NCI-H1048 (cell line): ENCODE measurements at regions not wholly inside any gene's neighbourhood (a gene's known extent, or its start where the extent isn't known, plus 50 kb on each side); places are given as distances from the start of the nearest gene placed in this dataset.

Experiments used
- DNase-seq: peaks from one replicate; lab custom pipeline; 2025; lab: John Stamatoyannopoulos, UW

GRCh38 chr10:129107525-129107924, 359.5 kb upstream of the MGMT start:
- DNase-seq: no peak

DNA sequence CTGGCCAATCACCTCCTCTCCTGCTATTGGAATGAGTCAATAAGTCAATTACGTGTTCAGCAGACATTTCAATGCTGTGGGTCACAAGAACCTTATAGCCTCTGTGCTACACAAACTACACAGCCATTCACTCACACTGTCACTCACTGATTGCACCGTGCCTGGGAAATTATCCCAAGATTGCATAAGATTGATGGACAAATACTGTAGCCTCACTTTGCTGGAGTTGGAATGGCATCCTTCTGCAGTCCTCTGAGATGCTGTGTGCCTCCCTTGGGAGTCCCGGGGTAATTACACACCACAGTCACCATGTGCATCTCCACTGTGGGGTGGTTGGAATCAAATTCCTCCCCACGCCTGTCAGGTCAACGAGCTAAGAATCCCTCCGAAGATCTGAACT, 358.7 kb upstream of the MGMT start:
- no peak for DNase-seq

DNA sequence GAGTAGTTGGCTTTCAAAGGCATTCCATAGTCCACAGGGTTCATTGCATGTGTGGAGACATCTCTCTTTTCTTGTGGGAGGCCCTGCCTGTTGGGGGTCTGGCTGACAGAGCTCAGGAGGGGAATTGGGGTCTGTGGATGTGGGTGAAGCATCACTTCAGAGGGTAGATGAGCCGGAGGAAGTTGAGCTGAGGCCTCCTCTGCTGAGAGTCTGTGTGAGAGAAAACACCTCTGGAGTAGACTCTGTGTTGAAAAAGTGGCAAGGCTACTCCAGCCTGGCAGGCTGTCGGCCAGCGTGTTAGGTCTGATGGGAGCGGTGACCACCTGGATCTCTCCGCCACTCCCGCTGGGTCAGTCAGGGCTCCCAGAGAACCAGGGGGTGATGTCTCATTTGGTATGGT, 358.0 kb upstream of the MGMT start:
- DNase-seq: no peak

DNA sequence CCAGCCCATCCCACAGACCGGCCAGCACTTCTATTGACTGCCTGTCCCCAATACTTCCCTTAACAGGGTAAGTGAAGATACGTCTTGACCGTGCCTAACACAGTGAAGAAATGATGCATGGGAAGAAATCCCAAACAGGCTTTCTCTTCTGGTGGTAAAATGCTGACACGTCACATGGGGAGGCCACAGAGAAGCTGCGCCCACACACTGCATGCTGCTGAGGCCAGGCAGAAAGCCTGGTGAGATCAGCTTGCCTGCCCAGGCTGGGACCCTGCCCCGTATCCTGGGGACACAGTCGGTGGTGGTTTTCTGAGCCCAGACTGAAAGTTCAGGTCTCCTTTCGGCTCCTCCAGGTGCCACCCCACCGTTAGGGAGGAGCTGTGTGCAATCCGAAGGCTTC, 356.3 kb upstream of the MGMT start:
- no peak for DNase-seq

- no peak for DNase-seq
These were observed 355.1 kb upstream of the MGMT start for GRCh38 chr10:129111922-129112321.

DNA sequence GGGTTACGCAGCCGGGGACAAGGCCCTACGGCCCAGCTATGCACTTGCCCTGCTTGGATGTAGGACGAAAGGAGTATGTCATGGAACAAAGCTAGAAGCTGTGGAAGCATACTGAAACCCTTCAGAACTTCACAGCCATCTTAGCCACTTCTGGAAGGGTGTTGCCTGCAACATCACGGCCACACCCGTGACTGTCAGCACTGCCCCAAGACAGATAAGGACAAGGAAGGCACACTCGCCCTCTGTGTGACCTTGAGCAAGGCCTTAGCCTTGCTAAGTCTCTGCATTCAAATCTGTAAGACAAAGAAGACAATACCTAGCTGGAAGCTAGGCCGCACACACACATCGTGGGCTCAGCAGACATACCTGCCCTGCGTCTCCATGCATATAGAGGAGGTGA, 352.5 kb upstream of the MGMT start:
- DNase-seq: no peak

GRCh38 chr10:129116371-129116770, 350.7 kb upstream of the MGMT start:
- no peak for DNase-seq

- no peak for DNase-seq
These were observed 346.6 kb upstream of the MGMT start for GRCh38 chr10:129120441-129120840.

- DNase-seq: no peak
These were observed 344.2 kb upstream of the MGMT start for GRCh38 chr10:129122846-129123245.

- DNase-seq: no peak
These were observed 343.6 kb upstream of the MGMT start for GRCh38 chr10:129123428-129123827.

DNA sequence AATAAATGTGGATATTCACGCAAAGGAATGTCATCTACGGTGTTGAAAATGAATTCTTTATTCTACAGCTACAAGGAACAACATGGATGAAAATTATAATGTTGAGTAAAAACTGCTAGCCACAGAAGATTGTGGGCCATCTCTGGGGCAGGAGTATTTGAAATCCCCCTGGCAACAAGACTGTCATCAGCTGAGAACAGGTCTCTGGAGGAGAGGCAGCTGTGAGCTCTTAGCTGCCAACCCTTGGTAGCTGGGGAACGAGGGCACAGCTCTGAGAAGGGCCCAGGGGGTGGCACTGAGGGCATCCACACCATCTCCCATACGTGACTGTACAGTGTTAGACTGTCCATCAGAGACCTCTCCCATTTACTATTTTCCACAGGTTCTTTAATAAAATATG, 340.1 kb upstream of the MGMT start:
- DNase-seq: no peak

DNA sequence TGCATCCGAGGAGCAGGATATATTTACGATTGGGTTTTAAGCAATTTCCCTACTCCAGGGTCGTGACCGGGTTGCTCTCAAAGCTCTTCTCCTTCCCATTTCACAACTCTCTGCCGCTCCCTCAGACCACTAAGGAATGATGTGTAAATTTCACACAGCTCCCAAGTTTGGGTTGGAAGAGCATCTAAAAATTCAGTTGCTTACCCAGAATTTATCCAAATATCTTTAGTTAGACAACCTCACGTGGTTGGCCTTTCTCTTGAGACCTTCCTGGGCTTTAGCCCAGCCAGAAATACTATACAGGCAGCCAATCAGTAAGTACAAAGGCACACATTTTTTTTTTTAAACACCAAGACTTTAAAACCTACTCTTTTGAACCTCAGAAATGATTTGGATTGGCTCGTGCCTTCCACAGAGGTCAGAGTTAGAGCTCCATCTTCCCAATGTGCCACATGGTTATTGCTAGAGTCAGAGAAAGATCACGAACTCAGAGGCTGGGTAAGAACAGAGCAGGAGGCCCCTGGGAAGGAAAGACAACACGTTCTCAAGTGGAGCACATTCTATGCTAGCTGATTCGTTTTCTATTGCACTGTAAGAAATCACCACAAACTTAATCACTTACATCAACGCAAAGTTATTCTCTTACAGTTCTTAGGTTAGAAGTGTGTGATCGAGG, 335.4 kb upstream of the MGMT start:
- no peak for DNase-seq

DNA sequence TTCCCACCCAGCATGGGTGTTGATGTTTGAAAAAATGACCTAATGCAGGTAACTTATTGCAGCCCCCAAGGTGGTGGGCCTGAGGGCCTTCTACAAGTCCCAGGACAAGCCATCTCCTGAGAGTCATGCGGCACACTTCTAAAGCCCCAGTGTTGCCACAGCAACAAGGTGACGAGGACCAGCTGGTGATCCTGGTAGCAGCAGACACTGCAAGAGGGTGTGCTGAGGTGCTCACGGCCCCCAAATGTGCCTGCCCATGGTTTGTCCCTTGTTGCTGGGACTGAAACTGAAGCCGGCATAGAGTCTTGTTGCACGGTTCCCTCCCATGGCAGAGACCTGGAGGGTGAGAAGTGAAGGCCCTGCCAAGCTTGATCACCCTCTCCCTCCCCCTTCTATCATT, 333.2 kb upstream of the MGMT start:
- DNase-seq: no peak

- DNase-seq: no peak
These were observed 332.7 kb upstream of the MGMT start for GRCh38 chr10:129134371-129134770.

DNA sequence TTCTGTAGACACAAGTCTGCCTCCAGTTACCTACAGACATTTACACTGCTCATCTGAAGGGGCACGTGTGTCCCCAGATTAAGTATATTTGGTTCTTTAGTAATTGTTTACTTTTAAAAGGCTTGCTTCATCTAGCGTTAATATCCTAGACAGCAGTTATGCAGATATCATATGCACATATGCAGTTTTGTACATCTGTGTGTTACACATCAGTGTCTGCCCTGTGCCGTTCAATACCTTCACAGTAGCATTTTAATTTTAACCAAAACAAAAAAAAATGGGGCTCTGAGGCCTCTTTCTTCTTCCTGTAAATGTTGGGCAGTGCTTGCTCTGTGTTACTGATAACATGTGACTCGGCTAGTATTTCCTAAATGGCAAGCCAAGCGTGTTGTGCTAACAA, 331.4 kb upstream of the MGMT start:
- DNase-seq: no peak

- DNase-seq: no peak
These were observed 331.0 kb upstream of the MGMT start for GRCh38 chr10:129136074-129136473.

GRCh38 chr10:129136951-129137350, 330.1 kb upstream of the MGMT start:
- DNase-seq: no peak

- DNase-seq: no peak
These were observed 325.8 kb upstream of the MGMT start for GRCh38 chr10:129140921-129141885.

DNA sequence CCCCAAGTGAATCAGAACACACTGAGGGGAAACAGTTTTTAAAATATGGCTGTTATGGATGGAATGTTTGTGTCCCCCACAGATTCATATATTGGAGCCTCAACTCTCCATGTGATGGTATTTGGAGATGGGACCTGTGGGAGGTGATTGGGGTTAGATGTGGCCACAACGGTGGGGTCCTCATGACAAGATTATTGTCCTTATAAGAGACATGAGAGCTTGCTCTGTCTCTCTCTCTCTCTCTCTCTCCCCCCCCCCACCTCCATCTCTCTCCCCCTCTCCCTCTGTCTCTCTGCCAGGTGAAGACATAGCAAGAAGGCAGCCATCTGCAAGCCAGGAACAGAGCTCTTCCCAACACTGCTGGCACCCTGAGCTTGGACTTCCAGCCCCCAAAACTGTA, 315.8 kb upstream of the MGMT start:
- no peak for DNase-seq

DNA sequence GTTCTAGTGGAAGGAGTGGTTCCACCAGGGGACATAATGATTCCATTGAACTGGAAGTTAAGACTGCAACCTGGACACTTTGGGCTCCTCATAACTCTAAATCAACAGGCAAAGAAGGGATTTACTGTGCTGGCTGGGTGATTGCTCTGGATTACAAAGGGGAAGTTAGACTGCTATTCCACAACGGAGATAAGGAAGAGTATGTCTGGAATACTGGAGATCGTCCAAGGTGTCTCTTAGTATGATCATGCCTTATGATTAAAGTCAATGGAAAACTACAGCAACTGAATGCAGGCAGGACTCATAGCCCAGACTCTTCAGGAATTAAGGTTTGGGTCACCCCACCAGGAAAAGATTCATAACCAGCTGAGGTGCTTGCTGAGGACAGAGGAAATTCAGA, 310.6 kb upstream of the MGMT start:
- no peak for DNase-seq

DNA sequence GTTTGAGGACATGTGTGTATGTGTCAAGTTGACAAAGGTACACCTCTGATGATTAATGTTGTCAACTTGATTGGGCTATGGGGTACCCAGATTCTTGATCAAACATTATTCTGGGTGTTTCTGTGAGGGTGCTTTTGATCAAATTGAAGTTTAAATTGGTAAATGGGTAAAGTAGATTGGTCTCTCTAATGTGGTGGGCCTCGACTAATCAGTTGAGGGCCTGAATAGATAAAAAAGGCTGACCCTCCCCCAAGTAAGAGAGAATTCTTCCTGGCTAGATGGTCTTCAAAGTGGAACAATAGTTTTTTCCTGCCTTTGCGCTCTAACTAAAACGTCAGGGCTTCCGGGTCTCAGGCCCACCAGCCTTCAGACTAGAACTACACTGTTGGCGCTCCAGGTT, 309.9 kb upstream of the MGMT start:
- no peak for DNase-seq

- DNase-seq: no peak
These were observed 305.9 kb upstream of the MGMT start for GRCh38 chr10:129161150-129161549.

GRCh38 chr10:129163531-129163930, 303.5 kb upstream of the MGMT start:
- no peak for DNase-seq
